ENCODE measurements at regions not wholly inside any gene's neighbourhood (a gene's known extent, or its start where the extent isn't known, plus 50 kb on each side); places are given as distances from the start of the nearest gene placed in this dataset.

DNA sequence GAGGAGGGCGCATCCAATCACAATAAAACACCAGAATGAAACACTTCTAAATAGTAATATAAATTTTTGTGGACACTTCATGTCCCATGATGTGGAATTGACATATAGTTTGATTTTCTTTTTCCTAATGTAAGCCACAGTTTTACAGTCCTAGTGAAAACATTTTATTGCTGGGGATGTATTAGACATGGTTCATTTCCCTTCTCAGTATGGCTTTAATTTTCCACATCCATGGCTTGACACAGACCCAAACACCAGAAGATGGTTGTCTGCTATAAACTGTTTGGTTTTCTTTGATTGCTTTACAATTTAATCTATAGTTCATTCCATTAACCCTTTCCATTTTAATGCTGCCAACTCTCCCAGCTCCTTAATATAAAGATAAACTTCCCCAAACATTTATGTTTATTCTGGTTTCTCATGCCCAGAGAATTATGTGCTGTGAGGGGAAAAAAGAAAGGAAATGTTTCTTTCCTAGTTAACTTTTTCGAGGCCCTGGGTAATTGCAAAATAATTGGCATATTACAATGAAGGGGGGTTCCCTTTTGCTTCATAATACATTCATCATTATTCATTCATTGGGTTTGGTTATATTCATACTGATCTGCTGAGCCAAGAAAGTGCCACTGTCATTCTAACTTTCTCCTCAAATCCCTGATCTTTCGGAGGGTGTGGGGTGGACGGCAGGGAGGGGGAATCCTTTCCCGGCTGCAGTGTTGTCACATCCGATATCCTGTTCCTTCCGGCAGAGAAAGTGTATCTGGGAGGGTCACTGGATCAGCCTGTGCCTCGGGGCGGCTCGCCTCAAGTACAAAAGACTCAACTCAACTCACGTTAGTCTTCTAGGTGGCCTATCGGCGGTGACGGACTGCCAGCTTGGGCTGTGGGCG lies 127.6 kb upstream of the TFAP2D start:
- TF ChIP-seq, protein P1, sequence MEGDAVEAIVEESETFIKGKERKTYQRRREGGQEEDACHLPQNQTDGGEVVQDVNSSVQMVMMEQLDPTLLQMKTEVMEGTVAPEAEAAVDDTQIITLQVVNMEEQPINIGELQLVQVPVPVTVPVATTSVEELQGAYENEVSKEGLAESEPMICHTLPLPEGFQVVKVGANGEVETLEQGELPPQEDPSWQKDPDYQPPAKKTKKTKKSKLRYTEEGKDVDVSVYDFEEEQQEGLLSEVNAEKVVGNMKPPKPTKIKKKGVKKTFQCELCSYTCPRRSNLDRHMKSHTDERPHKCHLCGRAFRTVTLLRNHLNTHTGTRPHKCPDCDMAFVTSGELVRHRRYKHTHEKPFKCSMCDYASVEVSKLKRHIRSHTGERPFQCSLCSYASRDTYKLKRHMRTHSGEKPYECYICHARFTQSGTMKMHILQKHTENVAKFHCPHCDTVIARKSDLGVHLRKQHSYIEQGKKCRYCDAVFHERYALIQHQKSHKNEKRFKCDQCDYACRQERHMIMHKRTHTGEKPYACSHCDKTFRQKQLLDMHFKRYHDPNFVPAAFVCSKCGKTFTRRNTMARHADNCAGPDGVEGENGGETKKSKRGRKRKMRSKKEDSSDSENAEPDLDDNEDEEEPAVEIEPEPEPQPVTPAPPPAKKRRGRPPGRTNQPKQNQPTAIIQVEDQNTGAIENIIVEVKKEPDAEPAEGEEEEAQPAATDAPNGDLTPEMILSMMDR (IDR thresholded peaks at IDR 0.05; ENCODE audit: low read depth, low read length): no peak
- no peak for TF ChIP-seq EZH2phosphoT487 (IDR thresholded peaks at IDR 0.05; ENCODE audit: low read depth)
